Natural killer cell (primary cell): ENCODE measurements at regions not wholly inside any gene's neighbourhood (a gene's known extent, or its start where the extent isn't known, plus 50 kb on each side); places are given as distances from the start of the nearest gene placed in this dataset.

ENCODE experiments used
- ATAC-seq, 3 donors: fragments of 150-1000 bp in 2 of 3; fragments of 200-7000 bp in 1 of 3; cut with Tn5 transposase; 1 replicate in 1 of 3; 2 replicates in 2 of 3; pipeline ENCODE4 v1.10.0; 2021; ENCODE audit warnings: mild to moderate bottlenecking in 2 of 3, moderate library complexity in 2 of 3
- DNase-seq, 2 donors: peaks; one replicate each; pipeline versions ENCODE4 v3.0.0 to v3.0.0-alpha.2; 2013 to 2021; ENCODE audit warnings: mixed read lengths in 1 of 2
- H3K27ac ChIP-seq: one replicate; pipeline ENCODE4 v1.5.1; 2013; ENCODE audit warnings: mild to moderate bottlenecking, low read length
- H3K27me3 ChIP-seq: one replicate; pipeline ENCODE4 v1.6.1; 2013; ENCODE audit warnings: low read length; ENCODE audit not compliant: control insufficient read depth, insufficient read depth
- H3K36me3 ChIP-seq: one replicate; pipeline ENCODE4 v1.6.1; 2013; ENCODE audit warnings: low read length; ENCODE audit not compliant: control insufficient read depth, insufficient read depth
- H3K4me1 ChIP-seq: one replicate; pipeline ENCODE4 v1.6.1; 2013; ENCODE audit warnings: low read length; ENCODE audit not compliant: control insufficient read depth, insufficient read depth
- H3K4me3 ChIP-seq: one replicate; pipeline ENCODE4 v1.5.1; 2013; ENCODE audit warnings: low read length
- H3K9me3 ChIP-seq: one replicate; pipeline ENCODE4 v1.6.1; 2013; ENCODE audit warnings: low read length; ENCODE audit not compliant: control insufficient read depth, insufficient read depth
- H3K27ac Mint-ChIP-seq, 2 donors: one replicate each; pipeline ENCODE4 v1.8.0; 2022; ENCODE audit warnings: mild to moderate bottlenecking in 2 of 2, mixed read lengths in 2 of 2, moderate library complexity in 1 of 2
- H3K27me3 Mint-ChIP-seq, 2 donors: one replicate each; pipeline ENCODE4 v1.8.0; 2022; ENCODE audit warnings: low read depth in 2 of 2, mixed read lengths in 2 of 2
- H3K36me3 Mint-ChIP-seq: one replicate; pipeline ENCODE4 v1.8.0; 2022; ENCODE audit warnings: mixed read lengths
- H3K4me1 Mint-ChIP-seq, 2 donors: one replicate each; pipeline ENCODE4 v1.8.0; 2022; ENCODE audit warnings: mixed read lengths in 2 of 2
- H3K4me3 Mint-ChIP-seq: one replicate; pipeline ENCODE4 v1.8.0; 2022; ENCODE audit warnings: mild to moderate bottlenecking, moderate library complexity, mixed read lengths
- H3K9me3 Mint-ChIP-seq, 2 donors: one replicate each; pipeline ENCODE4 v1.8.0; 2022; ENCODE audit warnings: mixed read lengths in 2 of 2
- CTCF ChIP-seq: fragments of 200-600 bp; IDR thresholded peaks from one replicate; pipeline ENCODE4 v1.8.0; 2022; ENCODE audit warnings: antibody characterized with exemption
- WGBS: methylation state at CpG from one replicate; pipeline ENCODE4 v1.1.7; 2013; ENCODE audit warnings: missing lambda C conversion rate; ENCODE audit not compliant: insufficient coverage; 5-methylcytosine and 5-hydroxymethylcytosine counted together
- intact Hi-C: fragments of 100-400 bp; cut with micrococcal nuclease; formaldehyde crosslinking; loops from one replicate; pipeline ENCODE4 v1.14.2; 2022

- H3K27me3 ChIP-seq: no peaks in the 10 kb centered on the region
- H3K9me3 ChIP-seq: no peaks in the 10 kb centered on the region
- peaks cover 8 to 10% of the 10 kb centered on the region in 2 donors for H3K27me3 Mint-ChIP-seq
- DNase-seq (no peak), ATAC-seq (no peak)
- 94% methylated on average over 8 of the region's 8 CpGs for WGBS
- no peak overlapping the region for H3K4me3 ChIP-seq
- no peaks in the 10 kb centered on the region for H3K9me3 Mint-ChIP-seq
- H3K36me3 Mint-ChIP-seq: no peaks in the 10 kb centered on the region
- no peaks in the 10 kb centered on the region for H3K4me1 Mint-ChIP-seq
- H3K27ac Mint-ChIP-seq: no peak overlapping the region
- no peak overlapping the region for H3K27ac ChIP-seq
- no peaks in the 10 kb centered on the region for H3K4me1 ChIP-seq
- no peak for TF ChIP-seq CTCF
- H3K4me3 Mint-ChIP-seq: no peak overlapping the region
- intact Hi-C loops: no loop called here
- no peaks in the 10 kb centered on the region for H3K36me3 ChIP-seq
These were observed 234.8 kb upstream of the RAB6C start for GRCh38 chr2:129744649-129745048.

GRCh38 chr2:129747500-129748125 is 231.9 kb upstream of the RAB6C start:
- no peak overlapping the region for H3K4me3 Mint-ChIP-seq
- DNase-seq (no peak), ATAC-seq (no peak)
- H3K27me3 Mint-ChIP-seq: peaks cover 4 to 8% of the 10 kb centered on the region in 2 donors
- no peak overlapping the region for H3K27ac Mint-ChIP-seq
- Histone ChIP-seq H3K36me3 (no peaks in the 10 kb centered on the region), H3K27me3 (no peaks in the 10 kb centered on the region), H3K9me3 (no peaks in the 10 kb centered on the region), H3K4me1 (no peaks in the 10 kb centered on the region), H3K4me3 (no peak overlapping the region), H3K27ac (no peak overlapping the region)
- H3K4me1 Mint-ChIP-seq: peaks cover 0 to 8% of the 10 kb centered on the region in 2 donors
- H3K9me3 Mint-ChIP-seq: no peaks in the 10 kb centered on the region
- TF ChIP-seq CTCF: no peak
- 87% methylated on average over 6 of the region's 6 CpGs for WGBS
- no peaks in the 10 kb centered on the region for H3K36me3 Mint-ChIP-seq
- intact Hi-C loops: no loop called here

GRCh38 chr2:129748250-129748649 is 231.2 kb upstream of the RAB6C start:
- Histone ChIP-seq H3K4me3 (no peak overlapping the region), H3K27me3 (no peaks in the 10 kb centered on the region), H3K4me1 (no peaks in the 10 kb centered on the region), H3K27ac (no peak overlapping the region), H3K36me3 (no peaks in the 10 kb centered on the region), H3K9me3 (no peaks in the 10 kb centered on the region)
- H3K4me3 Mint-ChIP-seq: no peak overlapping the region
- no peaks in the 10 kb centered on the region for H3K36me3 Mint-ChIP-seq
- H3K27ac Mint-ChIP-seq: no peak overlapping the region
- H3K4me1 Mint-ChIP-seq: peaks cover 0 to 8% of the 10 kb centered on the region in 2 donors
- H3K27me3 Mint-ChIP-seq: peaks cover 4 to 8% of the 10 kb centered on the region in 2 donors
- H3K9me3 Mint-ChIP-seq: no peaks in the 10 kb centered on the region
- no peak for TF ChIP-seq CTCF
- 56% methylated on average over 5 of the region's 5 CpGs for whole genome bisulfite sequencing
- DNase-seq (no peak), ATAC-seq (no peak)
- intact Hi-C loops: no loop called here

- Mint-ChIP-seq H3K27me3 (peaks cover 4 to 8% of the 10 kb centered on the region in 2 donors), H3K36me3 (no peaks in the 10 kb centered on the region), H3K9me3 (no peaks in the 10 kb centered on the region), H3K27ac (no peak overlapping the region), H3K4me3 (no peak overlapping the region), H3K4me1 (peaks cover 0 to 8% of the 10 kb centered on the region in 2 donors)
- H3K27ac ChIP-seq: no peak overlapping the region
- no peaks in the 10 kb centered on the region for H3K36me3 ChIP-seq
- DNase-seq (peak in 1 of 2 donors; percentile 9), ATAC-seq (no peak)
- WGBS: 41% methylated on average over 6 of the region's 6 CpGs
- no peaks in the 10 kb centered on the region for H3K27me3 ChIP-seq
- H3K9me3 ChIP-seq: no peaks in the 10 kb centered on the region
- TF ChIP-seq CTCF: no peak
- no peaks in the 10 kb centered on the region for H3K4me1 ChIP-seq
- intact Hi-C loops: no loop called here
- no peak overlapping the region for H3K4me3 ChIP-seq
These were observed 230.8 kb upstream of the RAB6C start for GRCh38 chr2:129748653-129749052.
